ENCODE measurements at regions not wholly inside any gene's neighbourhood (a gene's known extent, or its start where the extent isn't known, plus 50 kb on each side); places are given as distances from the start of the nearest gene placed in this dataset.

DNA sequence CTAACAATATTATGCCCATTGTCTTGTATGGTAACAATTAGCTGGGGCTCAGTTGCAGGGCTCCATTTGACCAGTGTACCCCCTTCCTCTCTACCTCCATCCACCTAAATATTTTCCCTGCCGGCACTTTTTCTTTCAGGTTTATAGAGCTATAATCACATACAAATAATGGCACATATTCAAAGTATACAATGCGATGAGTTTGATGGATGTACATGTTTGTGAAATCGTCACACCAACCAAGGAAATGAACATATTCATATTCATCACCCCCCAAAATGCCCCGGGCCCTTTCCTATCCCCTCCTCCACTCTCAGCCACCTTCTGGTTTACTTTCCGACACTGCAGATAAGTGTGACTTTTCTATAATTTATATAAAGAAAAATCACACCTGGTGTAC, 351.5 kb downstream of the GADD45G start:
- TF ChIP-seq CTCF (IDR thresholded peaks at IDR 0.05; ENCODE audit: low read length) (no peak), EZH2 (optimal IDR thresholded peaks at IDR 0.05; ENCODE audit: low read depth, low read length) (no peak), EZH2phosphoT487 (IDR thresholded peaks at IDR 0.05; ENCODE audit: low read length) (no peak)
